ENCODE measurements at regions not wholly inside any gene's neighbourhood (a gene's known extent, or its start where the extent isn't known, plus 50 kb on each side); places are given as distances from the start of the nearest gene placed in this dataset.
"Not testable (repeated sequence)": the region's sequence is repeated elsewhere in the genome, so short reads cannot be mapped to it uniquely, and the experiment has no call there.

GRCh38 chr2:105691947-105692390, 52.7 kb upstream of the NCK2 start:
- DNase-seq = no peak

- no peak for DNase-seq
These were observed 54.1 kb upstream of the NCK2 start for GRCh38 chr2:105690566-105690965.

- DNase-seq = no peak
These were observed 55.2 kb upstream of the NCK2 start for GRCh38 chr2:105689484-105689883.

GRCh38 chr2:105688946-105689345, 55.8 kb upstream of the NCK2 start:
- no peak for DNase-seq

GRCh38 chr2:105686588-105686987, 58.1 kb upstream of the NCK2 start:
- DNase-seq = no peak

GRCh38 chr2:105683011-105683492, 61.7 kb upstream of the NCK2 start:
- no peak for DNase-seq

- DNase-seq = no peak
These were observed 62.3 kb upstream of the NCK2 start for GRCh38 chr2:105682401-105682800.

GRCh38 chr2:105681927-105682326, 62.8 kb upstream of the NCK2 start:
- no peak for DNase-seq

GRCh38 chr2:105680357-105680756, 64.4 kb upstream of the NCK2 start:
- DNase-seq = no peak

GRCh38 chr2:105678346-105678745, 66.4 kb upstream of the NCK2 start:
- no peak for DNase-seq

GRCh38 chr2:105677901-105678300, 66.8 kb upstream of the NCK2 start:
- no peak for DNase-seq

GRCh38 chr2:105675841-105676240, 68.9 kb upstream of the NCK2 start:
- no peak for DNase-seq

GRCh38 chr2:105674859-105675541, 69.7 kb upstream of the NCK2 start:
- no peak for DNase-seq

GRCh38 chr2:105674401-105674800, 70.3 kb upstream of the NCK2 start:
- no peak for DNase-seq

- no peak for DNase-seq
These were observed 73.6 kb upstream of the NCK2 start for GRCh38 chr2:105671156-105671555.

- DNase-seq = no peak
These were observed 75.3 kb upstream of the NCK2 start for GRCh38 chr2:105669384-105669891.

GRCh38 chr2:105665480-105665879, 79.2 kb upstream of the NCK2 start:
- DNase-seq = no peak

GRCh38 chr2:105660489-105660888, 84.2 kb upstream of the NCK2 start:
- DNase-seq = no peak

- not testable (repeated sequence) for DNase-seq
These were observed 88.7 kb upstream of the NCK2 start for GRCh38 chr2:105655723-105656606.

- DNase-seq = no peak
These were observed 89.5 kb upstream of the NCK2 start for GRCh38 chr2:105655244-105655643.

GRCh38 chr2:105654474-105655004, 90.2 kb upstream of the NCK2 start:
- DNase-seq = no peak

GRCh38 chr2:105653302-105653701, 91.4 kb upstream of the NCK2 start:
- no peak for DNase-seq

- no peak for DNase-seq
These were observed 92.5 kb upstream of the NCK2 start for GRCh38 chr2:105652014-105652796.
